NCI-H146 (cell line): ENCODE measurements at regions not wholly inside any gene's neighbourhood (a gene's known extent, or its start where the extent isn't known, plus 50 kb on each side); places are given as distances from the start of the nearest gene placed in this dataset.
A peak's percentile ranks its signal among the peaks of the same experiment; 100 is the strongest.
"Not testable (repeated sequence)": the region's sequence is repeated elsewhere in the genome, so short reads cannot be mapped to it uniquely, and the experiment has no call there.

Experiments
- DNase-seq: peaks from one replicate; lab custom pipeline; 2025; lab: John Stamatoyannopoulos, UW

GRCh38 chr10:85458324-85458723 is 908.3 kb downstream of the GRID1 start:
- DNase-seq = no peak

- no peak for DNase-seq
These were observed 906.7 kb downstream of the GRID1 start for GRCh38 chr10:85459906-85460305.

- DNase-seq = no peak
These were observed 902.3 kb downstream of the GRID1 start for GRCh38 chr10:85464336-85464735.

GRCh38 chr10:85477979-85478378 is 888.6 kb downstream of the GRID1 start:
- DNase-seq = no peak

GRCh38 chr10:85490431-85490830 is 876.2 kb downstream of the GRID1 start:
- peak; percentile 51 for DNase-seq

- DNase-seq = no peak
These were observed 874.9 kb downstream of the GRID1 start for GRCh38 chr10:85491652-85492051.

- DNase-seq = peak; percentile 14
These were observed 873.9 kb downstream of the GRID1 start for GRCh38 chr10:85492684-85493083.

- no peak for DNase-seq
These were observed 872.9 kb downstream of the GRID1 start for GRCh38 chr10:85493703-85494102.

GRCh38 chr10:85504641-85505040 is 862.0 kb downstream of the GRID1 start:
- DNase-seq = not testable (repeated sequence)

- no peak for DNase-seq
These were observed 858.4 kb downstream of the GRID1 start for GRCh38 chr10:85508159-85508558.

GRCh38 chr10:85510682-85511081 is 855.9 kb downstream of the GRID1 start:
- DNase-seq = no peak

GRCh38 chr10:85513436-85513835 is 853.2 kb downstream of the GRID1 start:
- no peak for DNase-seq

- DNase-seq = no peak
These were observed 851.3 kb downstream of the GRID1 start for GRCh38 chr10:85515316-85515715.

- no peak for DNase-seq
These were observed 842.5 kb downstream of the GRID1 start for GRCh38 chr10:85524001-85524666.

- DNase-seq = no peak
These were observed 838.8 kb downstream of the GRID1 start for GRCh38 chr10:85527616-85528317.

- no peak for DNase-seq
These were observed 838.3 kb downstream of the GRID1 start for GRCh38 chr10:85528318-85528652.

GRCh38 chr10:85531706-85532105 is 834.9 kb downstream of the GRID1 start:
- DNase-seq = no peak

- no peak for DNase-seq
These were observed 833.8 kb downstream of the GRID1 start for GRCh38 chr10:85532773-85533172.

- DNase-seq = no peak
These were observed 830.7 kb downstream of the GRID1 start for GRCh38 chr10:85535926-85536325.

GRCh38 chr10:85537561-85537960 is 829.0 kb downstream of the GRID1 start:
- no peak for DNase-seq

GRCh38 chr10:85538601-85539000 is 828.0 kb downstream of the GRID1 start:
- DNase-seq = no peak

- no peak for DNase-seq
These were observed 824.4 kb downstream of the GRID1 start for GRCh38 chr10:85542152-85542551.

GRCh38 chr10:85542936-85543730 is 823.5 kb downstream of the GRID1 start:
- no peak for DNase-seq
